T-helper 1 cell treated with Interleukin-12 subunit alpha and Interleukin-12 subunit beta and Interleukin-4 antibody, amounts not matched to agents 30 μg/mL and 1 μg/mL, for 36 hours (primary cell): ENCODE measurements at regions not wholly inside any gene's neighbourhood (a gene's known extent, or its start where the extent isn't known, plus 50 kb on each side); places are given as distances from the start of the nearest gene placed in this dataset.

ENCODE experiments used
- H3K27ac Mint-ChIP-seq: one replicate; pipeline ENCODE4 v1.8.0; 2021; ENCODE audit warnings: mild to moderate bottlenecking, mixed read lengths
- H3K27me3 Mint-ChIP-seq: one replicate; pipeline ENCODE4 v1.8.0; 2021; ENCODE audit warnings: low read depth, mixed read lengths
- H3K36me3 Mint-ChIP-seq: one replicate; pipeline ENCODE4 v1.8.0; 2021; ENCODE audit warnings: low read depth, mixed read lengths
- H3K4me1 Mint-ChIP-seq: one replicate; pipeline ENCODE4 v1.8.0; 2021; ENCODE audit warnings: low read depth, mixed read lengths
- H3K4me3 Mint-ChIP-seq: one replicate; pipeline ENCODE4 v1.8.0; 2021; ENCODE audit warnings: mild to moderate bottlenecking, moderate library complexity, mixed read lengths
- H3K9me3 Mint-ChIP-seq: one replicate; pipeline ENCODE4 v1.8.0; 2021; ENCODE audit warnings: mixed read lengths

DNA sequence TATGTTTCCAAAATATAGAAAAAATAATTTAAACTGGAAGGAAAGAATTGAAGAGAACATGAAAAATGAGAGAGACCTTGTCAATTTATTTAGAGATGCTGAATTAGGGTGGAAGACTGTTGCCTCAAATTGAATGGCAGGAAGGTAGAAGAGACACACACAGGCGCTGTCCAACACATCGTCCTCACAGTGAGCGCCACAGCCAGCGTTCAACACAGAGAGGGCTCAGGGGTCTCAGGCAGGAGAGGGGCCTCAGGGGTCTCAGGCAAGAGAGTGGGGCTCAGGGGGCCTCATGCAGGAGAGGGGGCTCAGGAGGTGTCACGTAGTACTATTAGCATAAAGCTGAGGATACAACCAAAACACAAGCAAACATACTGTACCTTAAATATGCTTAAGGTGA lies 65.7 kb downstream of the TMEM18 start:
- H3K4me1 Mint-ChIP-seq = no peaks in the 10 kb centered on the region
- H3K36me3 Mint-ChIP-seq = no peaks in the 10 kb centered on the region
- no peaks in the 10 kb centered on the region for H3K9me3 Mint-ChIP-seq
- no peak overlapping the region for H3K27ac Mint-ChIP-seq
- peaks cover 9% of the 10 kb centered on the region for H3K27me3 Mint-ChIP-seq
- H3K4me3 Mint-ChIP-seq = no peak overlapping the region

GRCh38 chr2:610491-610890 lies 66.7 kb downstream of the TMEM18 start:
- Mint-ChIP-seq H3K4me1 (no peaks in the 10 kb centered on the region), H3K4me3 (no peak overlapping the region), H3K27ac (no peak overlapping the region), H3K27me3 (peaks cover 5% of the 10 kb centered on the region), H3K36me3 (no peaks in the 10 kb centered on the region), H3K9me3 (no peaks in the 10 kb centered on the region)

DNA sequence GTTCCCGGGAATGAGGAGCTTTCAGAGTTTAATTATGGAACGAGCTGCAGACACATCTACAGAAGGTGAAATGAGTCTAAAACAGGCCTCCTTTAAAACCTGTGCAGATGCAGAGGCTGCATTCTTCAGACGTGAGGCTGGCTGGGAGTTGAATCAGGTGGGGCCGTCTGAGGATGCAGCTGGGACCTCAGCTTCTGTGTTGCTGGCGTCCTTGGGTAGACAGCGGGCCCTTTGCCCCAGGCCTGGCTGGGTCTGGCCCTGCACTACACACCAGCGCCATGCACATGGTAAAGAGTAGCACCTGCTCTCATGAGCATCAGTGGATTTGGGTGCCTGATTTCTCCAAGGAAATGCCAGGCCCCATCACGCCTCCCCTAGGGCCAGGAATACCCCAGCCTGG lies 67.3 kb downstream of the TMEM18 start:
- Mint-ChIP-seq H3K4me3 (no peak overlapping the region), H3K4me1 (no peaks in the 10 kb centered on the region), H3K27me3 (peaks cover 5% of the 10 kb centered on the region), H3K9me3 (no peaks in the 10 kb centered on the region), H3K36me3 (no peaks in the 10 kb centered on the region), H3K27ac (no peak overlapping the region)

GRCh38 chr2:609449-609848 lies 67.8 kb downstream of the TMEM18 start:
- H3K36me3 Mint-ChIP-seq = no peaks in the 10 kb centered on the region
- no peaks in the 10 kb centered on the region for H3K4me1 Mint-ChIP-seq
- no peaks in the 10 kb centered on the region for H3K9me3 Mint-ChIP-seq
- no peak overlapping the region for H3K4me3 Mint-ChIP-seq
- H3K27ac Mint-ChIP-seq = no peak overlapping the region
- peaks cover 5% of the 10 kb centered on the region for H3K27me3 Mint-ChIP-seq

GRCh38 chr2:608711-609110 lies 68.5 kb downstream of the TMEM18 start:
- Mint-ChIP-seq H3K27ac (no peak overlapping the region), H3K4me3 (no peak overlapping the region), H3K27me3 (peaks cover 4% of the 10 kb centered on the region), H3K9me3 (no peaks in the 10 kb centered on the region), H3K4me1 (no peaks in the 10 kb centered on the region), H3K36me3 (no peaks in the 10 kb centered on the region)

- Mint-ChIP-seq H3K4me3 (no peak overlapping the region), H3K27ac (no peak overlapping the region), H3K36me3 (no peaks in the 10 kb centered on the region), H3K27me3 (no peaks in the 10 kb centered on the region), H3K4me1 (no peaks in the 10 kb centered on the region), H3K9me3 (no peaks in the 10 kb centered on the region)
These were observed 68.9 kb downstream of the TMEM18 start for GRCh38 chr2:608297-608696.

GRCh38 chr2:607709-608108 lies 69.5 kb downstream of the TMEM18 start:
- H3K36me3 Mint-ChIP-seq = no peaks in the 10 kb centered on the region
- no peak overlapping the region for H3K4me3 Mint-ChIP-seq
- no peaks in the 10 kb centered on the region for H3K9me3 Mint-ChIP-seq
- no peaks in the 10 kb centered on the region for H3K4me1 Mint-ChIP-seq
- no peak overlapping the region for H3K27ac Mint-ChIP-seq
- H3K27me3 Mint-ChIP-seq = no peaks in the 10 kb centered on the region

DNA sequence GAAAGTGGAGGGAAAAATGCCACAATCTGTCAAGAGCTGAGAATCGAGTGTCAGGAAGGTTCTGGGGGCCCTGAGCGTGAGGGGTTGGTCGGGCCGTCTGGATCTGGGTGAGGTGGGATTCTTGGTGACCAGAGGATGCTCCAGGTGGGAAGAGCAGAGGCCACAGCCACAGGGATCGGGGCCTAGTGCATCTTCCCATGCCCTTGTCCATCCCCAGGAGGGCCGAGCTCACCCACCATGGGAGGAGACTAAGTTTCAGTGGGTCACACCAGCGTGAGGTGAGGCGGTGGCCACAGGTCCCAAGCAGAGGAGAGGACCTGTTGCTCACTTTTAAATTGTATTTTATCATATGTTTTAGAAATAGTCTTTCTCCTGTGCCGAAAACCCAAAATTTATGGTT lies 70.0 kb downstream of the TMEM18 start:
- no peaks in the 10 kb centered on the region for H3K36me3 Mint-ChIP-seq
- H3K9me3 Mint-ChIP-seq = no peaks in the 10 kb centered on the region
- H3K4me1 Mint-ChIP-seq = no peaks in the 10 kb centered on the region
- no peak overlapping the region for H3K27ac Mint-ChIP-seq
- H3K4me3 Mint-ChIP-seq = no peak overlapping the region
- H3K27me3 Mint-ChIP-seq = no peaks in the 10 kb centered on the region

GRCh38 chr2:605674-606608 lies 71.3 kb downstream of the TMEM18 start:
- Mint-ChIP-seq H3K36me3 (no peaks in the 10 kb centered on the region), H3K4me3 (no peak overlapping the region), H3K9me3 (no peaks in the 10 kb centered on the region), H3K4me1 (no peaks in the 10 kb centered on the region), H3K27ac (no peak overlapping the region), H3K27me3 (no peaks in the 10 kb centered on the region)

- H3K27ac Mint-ChIP-seq = no peak overlapping the region
- no peaks in the 10 kb centered on the region for H3K27me3 Mint-ChIP-seq
- no peaks in the 10 kb centered on the region for H3K9me3 Mint-ChIP-seq
- H3K4me1 Mint-ChIP-seq = no peaks in the 10 kb centered on the region
- no peak overlapping the region for H3K4me3 Mint-ChIP-seq
- H3K36me3 Mint-ChIP-seq = no peaks in the 10 kb centered on the region
These were observed 72.2 kb downstream of the TMEM18 start for GRCh38 chr2:604854-605524.

GRCh38 chr2:604385-604784 lies 72.8 kb downstream of the TMEM18 start:
- H3K9me3 Mint-ChIP-seq = no peaks in the 10 kb centered on the region
- no peaks in the 10 kb centered on the region for H3K27me3 Mint-ChIP-seq
- H3K27ac Mint-ChIP-seq = no peak overlapping the region
- no peaks in the 10 kb centered on the region for H3K4me1 Mint-ChIP-seq
- no peak overlapping the region for H3K4me3 Mint-ChIP-seq
- no peaks in the 10 kb centered on the region for H3K36me3 Mint-ChIP-seq

GRCh38 chr2:603869-604268 lies 73.3 kb downstream of the TMEM18 start:
- Mint-ChIP-seq H3K4me3 (no peak overlapping the region), H3K27ac (no peak overlapping the region), H3K27me3 (no peaks in the 10 kb centered on the region), H3K36me3 (no peaks in the 10 kb centered on the region), H3K9me3 (no peaks in the 10 kb centered on the region), H3K4me1 (no peaks in the 10 kb centered on the region)

- H3K9me3 Mint-ChIP-seq = no peaks in the 10 kb centered on the region
These were observed 73.8 kb downstream of the TMEM18 start for GRCh38 chr2:603427-603826.

GRCh38 chr2:602571-603359 lies 74.4 kb downstream of the TMEM18 start:
- Mint-ChIP-seq H3K27me3 (no peaks in the 10 kb centered on the region), H3K4me3 (no peak overlapping the region), H3K4me1 (no peaks in the 10 kb centered on the region), H3K9me3 (no peaks in the 10 kb centered on the region), H3K36me3 (no peaks in the 10 kb centered on the region), H3K27ac (no peak overlapping the region)

More at GRCh38 chr2:603427-603826, 73.8 kb downstream of the TMEM18 start:
- no peak overlapping the region for H3K27ac Mint-ChIP-seq
- H3K4me1 Mint-ChIP-seq = no peaks in the 10 kb centered on the region
- no peaks in the 10 kb centered on the region for H3K27me3 Mint-ChIP-seq
- H3K36me3 Mint-ChIP-seq = no peaks in the 10 kb centered on the region
- no peak overlapping the region for H3K4me3 Mint-ChIP-seq
